ENCODE measurements at regions not wholly inside any gene's neighbourhood (a gene's known extent, or its start where the extent isn't known, plus 50 kb on each side); places are given as distances from the start of the nearest gene placed in this dataset.

DNA sequence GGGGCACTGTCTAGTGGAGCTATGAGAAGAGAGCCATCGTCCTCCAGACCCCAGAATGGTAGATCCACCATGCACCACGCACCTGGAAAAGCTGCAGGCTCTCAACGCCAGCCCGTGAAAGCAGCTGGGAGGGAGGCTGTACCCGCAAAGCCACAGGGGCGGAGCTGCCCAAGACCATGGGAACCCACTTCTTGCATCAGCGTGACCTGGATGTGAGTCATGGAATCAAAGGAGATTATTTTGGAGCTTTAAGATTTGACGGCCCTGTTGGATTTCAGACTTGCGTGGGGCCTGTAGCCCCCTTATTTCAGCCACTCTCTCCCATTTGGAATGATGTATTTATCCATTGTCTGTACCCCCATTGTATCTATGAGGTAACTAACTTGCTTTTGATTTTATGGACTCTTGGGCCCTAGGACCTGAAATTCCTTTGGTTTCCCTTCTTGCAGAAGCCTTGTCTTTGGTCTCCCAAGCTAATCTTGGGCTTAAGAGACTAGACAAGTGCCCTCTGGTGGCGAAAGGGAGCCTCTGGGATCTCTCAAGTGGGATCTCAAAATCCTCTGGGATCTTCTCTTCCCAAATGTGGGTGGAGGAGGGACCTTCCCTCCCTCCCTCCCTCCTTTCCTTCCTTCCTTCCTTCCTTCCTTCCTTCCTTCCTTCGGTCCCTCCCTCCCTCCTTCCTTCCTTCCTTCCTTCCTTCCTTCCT lies 58.2 kb upstream of the HAPSTR1 start:
- Histone ChIP-seq H3K4me1 (no peaks in the 10 kb centered on the region), H3K9me3 (no peaks in the 10 kb centered on the region), H3K36me3 (no peaks in the 10 kb centered on the region), H3K4me3 (ENCODE audit: low read depth, low read length) (no peak overlapping the region), H3K27me3 (no peaks in the 10 kb centered on the region)
- TF ChIP-seq, protein P1, sequence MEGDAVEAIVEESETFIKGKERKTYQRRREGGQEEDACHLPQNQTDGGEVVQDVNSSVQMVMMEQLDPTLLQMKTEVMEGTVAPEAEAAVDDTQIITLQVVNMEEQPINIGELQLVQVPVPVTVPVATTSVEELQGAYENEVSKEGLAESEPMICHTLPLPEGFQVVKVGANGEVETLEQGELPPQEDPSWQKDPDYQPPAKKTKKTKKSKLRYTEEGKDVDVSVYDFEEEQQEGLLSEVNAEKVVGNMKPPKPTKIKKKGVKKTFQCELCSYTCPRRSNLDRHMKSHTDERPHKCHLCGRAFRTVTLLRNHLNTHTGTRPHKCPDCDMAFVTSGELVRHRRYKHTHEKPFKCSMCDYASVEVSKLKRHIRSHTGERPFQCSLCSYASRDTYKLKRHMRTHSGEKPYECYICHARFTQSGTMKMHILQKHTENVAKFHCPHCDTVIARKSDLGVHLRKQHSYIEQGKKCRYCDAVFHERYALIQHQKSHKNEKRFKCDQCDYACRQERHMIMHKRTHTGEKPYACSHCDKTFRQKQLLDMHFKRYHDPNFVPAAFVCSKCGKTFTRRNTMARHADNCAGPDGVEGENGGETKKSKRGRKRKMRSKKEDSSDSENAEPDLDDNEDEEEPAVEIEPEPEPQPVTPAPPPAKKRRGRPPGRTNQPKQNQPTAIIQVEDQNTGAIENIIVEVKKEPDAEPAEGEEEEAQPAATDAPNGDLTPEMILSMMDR (IDR thresholded peaks at IDR 0.05; ENCODE audit: low read depth, low read length) = peak; percentile 80
- DNase-seq = peak; percentile 58

DNA sequence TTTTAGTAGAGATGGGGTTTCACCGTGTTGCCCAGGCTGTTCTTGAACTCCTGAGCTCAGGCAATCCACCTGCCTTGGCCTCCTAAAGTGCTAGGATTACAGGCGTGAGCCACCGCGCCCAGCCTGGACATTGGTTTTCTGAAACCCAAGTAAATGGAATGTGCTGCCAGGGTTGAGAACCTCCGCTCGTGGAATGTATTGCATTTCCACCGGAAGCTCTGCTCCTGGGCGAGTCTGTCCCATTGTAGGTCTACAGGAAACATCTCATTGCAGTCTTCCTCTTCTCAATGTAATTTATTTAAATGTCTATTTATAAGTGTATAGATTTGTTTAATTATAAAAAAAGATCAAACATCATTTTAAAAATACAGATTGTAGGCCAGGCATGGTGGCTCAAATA lies 57.4 kb upstream of the HAPSTR1 start:
- Histone ChIP-seq H3K27me3 (no peaks in the 10 kb centered on the region), H3K4me3 (ENCODE audit: low read depth, low read length) (no peak overlapping the region), H3K36me3 (no peaks in the 10 kb centered on the region), H3K9me3 (no peaks in the 10 kb centered on the region), H3K4me1 (no peaks in the 10 kb centered on the region)
- DNase-seq = no peak
- TF ChIP-seq, protein P1 (IDR thresholded peaks at IDR 0.05; ENCODE audit: low read depth, low read length) = no peak

DNA sequence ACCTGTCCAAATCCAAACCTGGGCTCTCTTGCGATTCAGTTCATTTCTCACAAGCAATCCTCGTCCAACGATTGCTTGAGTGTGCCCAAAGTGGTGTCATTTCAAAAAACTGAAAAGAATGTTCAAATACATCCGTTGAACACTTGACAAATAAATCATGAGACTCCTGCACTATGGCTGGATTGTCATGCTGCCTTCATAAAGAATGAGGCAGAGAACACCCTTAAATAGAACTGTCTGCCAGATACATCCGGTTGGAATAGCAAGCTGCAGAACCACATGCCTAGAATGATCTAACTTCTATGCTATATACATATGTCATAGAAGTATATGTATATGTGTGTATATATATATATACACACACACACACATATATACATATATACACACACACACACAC lies 55.4 kb upstream of the HAPSTR1 start:
- Histone ChIP-seq H3K9me3 (no peaks in the 10 kb centered on the region), H3K4me3 (ENCODE audit: low read depth, low read length) (no peak overlapping the region), H3K4me1 (no peaks in the 10 kb centered on the region), H3K27me3 (no peaks in the 10 kb centered on the region), H3K36me3 (no peaks in the 10 kb centered on the region)
- TF ChIP-seq, protein P1 (IDR thresholded peaks at IDR 0.05; ENCODE audit: low read depth, low read length) = no peak
- no peak for DNase-seq

DNA sequence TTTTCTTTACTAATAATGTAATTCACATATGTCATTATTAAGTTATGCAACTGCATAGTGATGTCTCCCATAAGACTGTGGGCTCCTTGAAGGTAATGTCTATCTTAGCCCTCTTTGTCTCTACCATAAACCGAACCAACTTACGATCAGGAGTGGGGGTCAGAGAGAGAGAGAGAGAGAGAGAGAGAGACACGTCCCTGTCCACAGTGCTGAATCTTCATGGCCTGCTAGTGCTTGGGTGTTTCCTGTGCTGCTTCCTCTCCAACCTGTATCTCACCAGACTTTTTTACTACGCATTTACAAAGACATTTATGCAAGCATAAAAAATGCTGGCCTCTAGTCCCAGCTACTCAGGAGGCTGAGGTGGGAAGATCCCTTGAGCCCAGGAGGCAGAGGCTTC lies 52.2 kb upstream of the HAPSTR1 start:
- Histone ChIP-seq H3K4me1 (no peaks in the 10 kb centered on the region), H3K4me3 (ENCODE audit: low read depth, low read length) (no peak overlapping the region), H3K27me3 (no peaks in the 10 kb centered on the region), H3K36me3 (no peaks in the 10 kb centered on the region), H3K9me3 (no peaks in the 10 kb centered on the region)
- DNase-seq = no peak
- TF ChIP-seq, protein P1 (IDR thresholded peaks at IDR 0.05; ENCODE audit: low read depth, low read length) = no peak

DNA sequence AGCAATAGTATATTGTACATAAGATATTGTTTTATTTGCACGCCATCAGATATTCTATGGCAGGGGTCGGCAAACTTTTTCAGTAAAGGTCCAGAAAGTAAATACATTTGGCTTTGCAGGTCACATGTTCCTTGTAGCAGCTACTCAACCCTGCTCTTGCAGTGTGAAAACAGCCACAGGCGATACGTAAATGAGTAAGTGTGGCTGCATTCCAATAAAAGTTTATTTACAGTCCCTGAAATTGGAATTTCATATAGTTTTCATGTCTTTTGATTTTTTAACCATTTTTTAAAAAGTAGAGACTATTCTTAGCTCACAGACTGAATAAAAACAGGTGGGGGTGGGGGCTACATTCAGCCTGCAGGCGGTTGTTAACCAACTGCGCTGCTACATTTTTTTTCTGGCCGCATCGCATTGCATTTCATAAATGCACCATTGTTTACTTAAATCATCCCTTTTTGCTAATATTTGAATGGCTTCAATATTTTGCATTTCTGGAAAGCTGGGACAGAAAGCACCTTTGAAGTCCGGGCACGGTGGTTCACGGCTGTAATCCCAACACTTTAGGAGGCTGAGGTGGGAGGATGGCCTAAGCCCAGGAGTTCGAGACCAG lies 50.5 kb upstream of the HAPSTR1 start:
- Histone ChIP-seq H3K4me1 (no peaks in the 10 kb centered on the region), H3K9me3 (no peaks in the 10 kb centered on the region), H3K36me3 (no peaks in the 10 kb centered on the region), H3K4me3 (ENCODE audit: low read depth, low read length) (no peak overlapping the region), H3K27me3 (no peaks in the 10 kb centered on the region)
- DNase-seq = no peak
- TF ChIP-seq, protein P1 (IDR thresholded peaks at IDR 0.05; ENCODE audit: low read depth, low read length) = no peak
